ENCODE measurements at regions not wholly inside any gene's neighbourhood (a gene's known extent, or its start where the extent isn't known, plus 50 kb on each side); places are given as distances from the start of the nearest gene placed in this dataset.

DNA sequence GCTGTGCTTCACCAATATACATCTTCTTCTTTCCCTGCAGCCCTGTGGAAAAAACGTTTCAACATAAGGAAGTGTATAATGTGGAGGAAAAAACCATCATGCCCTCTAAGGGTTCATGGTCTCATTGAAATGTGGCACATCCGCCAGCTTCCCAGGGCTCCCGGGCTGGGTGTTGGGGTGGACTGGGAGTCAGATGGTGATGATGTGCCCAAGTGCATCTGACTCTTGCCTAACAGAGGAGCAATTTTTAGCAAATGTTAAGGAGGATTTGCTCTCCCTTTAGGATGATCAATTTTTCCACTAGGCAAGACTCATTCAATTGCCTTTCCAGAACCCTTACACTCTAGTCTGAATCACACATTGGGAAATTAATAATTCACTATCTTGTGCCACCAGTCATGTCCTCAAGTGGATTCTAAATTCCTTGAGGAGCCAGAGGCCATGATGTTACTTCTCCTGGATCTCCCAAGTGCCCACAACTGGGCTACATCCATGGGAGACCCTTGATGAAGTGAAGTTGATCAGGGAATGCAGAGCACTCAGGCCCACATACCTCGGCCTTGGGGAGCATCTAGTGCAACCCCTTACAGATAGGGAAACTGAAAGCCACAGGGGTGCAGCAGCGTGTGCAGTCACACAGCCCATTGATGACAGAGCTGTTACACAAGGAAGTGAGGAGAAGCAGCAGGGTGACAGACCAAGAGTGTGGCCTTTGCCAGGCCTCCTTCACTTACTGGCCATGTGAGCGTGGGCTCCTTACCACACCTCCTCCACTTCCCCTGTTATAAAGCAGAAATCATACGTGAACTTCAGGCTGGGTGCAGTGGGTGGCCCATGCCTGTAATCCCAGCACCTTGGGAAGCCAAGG lies 100.0 kb upstream of the SLC44A3 start:
- H3K4me1 Mint-ChIP-seq (ENCODE audit: low read depth, unreplicated experiment) = peaks cover 12% of the 10 kb centered on the region
- H3K9me3 Mint-ChIP-seq (ENCODE audit: unreplicated experiment) = peaks cover 2% of the 10 kb centered on the region
- H3K9me3 ChIP-seq (ENCODE audit: insufficient read depth, low read depth, low read length) = no peaks in the 10 kb centered on the region
- FAIRE-seq (no peak), DNase-seq (ENCODE audit: low read depth) (no peak)
- peaks cover 4% of the 10 kb centered on the region for H3K36me3 Mint-ChIP-seq (ENCODE audit: low read depth, unreplicated experiment)
- H3K4me1 ChIP-seq (ENCODE audit: insufficient read depth, low read length) = no peaks in the 10 kb centered on the region
- no peaks in the 10 kb centered on the region for H3K27me3 Mint-ChIP-seq (ENCODE audit: low read depth, unreplicated experiment)
- H3K27ac Mint-ChIP-seq (ENCODE audit: unreplicated experiment) = no peak overlapping the region
- TF ChIP-seq CTCF (IDR thresholded peaks at IDR 0.05; ENCODE audit: insufficient read depth, low read depth, low read length) = no peak
- no peak for TF ChIP-seq EZH2 (IDR thresholded peaks at IDR 0.05; ENCODE audit: insufficient read depth, low read length)
- no peaks in the 10 kb centered on the region for H3K79me2 ChIP-seq (ENCODE audit: insufficient read depth, low read length)
- H3K27me3 ChIP-seq (ENCODE audit: insufficient read depth, low read length) = no peaks in the 10 kb centered on the region
- H3K4me2 ChIP-seq (ENCODE audit: low read length) = no peak overlapping the region
- no peak overlapping the region for H3K4me3 Mint-ChIP-seq (ENCODE audit: unreplicated experiment)
- H2AFZ ChIP-seq (ENCODE audit: low read depth, low read length) = no peak overlapping the region
- H3K27ac ChIP-seq (ENCODE audit: low read depth, low read length) = no peak overlapping the region
- H3K4me3 ChIP-seq (ENCODE audit: insufficient read depth, low read depth, low read length) = no peak overlapping the region
- H4K20me1 ChIP-seq (ENCODE audit: insufficient read depth, low read length) = no peaks in the 10 kb centered on the region
- no peaks in the 10 kb centered on the region for H3K36me3 ChIP-seq (ENCODE audit: insufficient read depth, low read length)
- no peak overlapping the region for H3K9ac ChIP-seq (ENCODE audit: low read length)

DNA sequence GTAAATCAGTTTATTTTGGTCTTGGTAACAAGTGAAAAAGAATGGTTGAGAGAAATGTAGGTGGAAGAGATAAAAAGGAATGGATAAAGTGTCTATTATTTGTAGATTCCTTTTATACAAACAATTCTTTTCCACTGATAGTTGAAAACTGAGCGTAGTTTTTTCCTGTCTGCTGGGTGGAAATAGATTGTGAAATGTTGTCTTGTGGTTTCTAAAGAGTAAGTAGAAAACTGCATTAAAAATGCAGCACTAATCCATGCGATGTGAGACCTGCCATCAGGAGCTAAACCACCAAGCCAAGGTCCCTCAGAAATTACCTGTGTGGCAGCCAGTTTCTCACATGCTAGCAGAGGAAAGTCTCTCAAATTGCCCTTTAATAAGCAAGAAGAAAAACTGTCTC lies 103.2 kb upstream of the SLC44A3 start:
- Mint-ChIP-seq H3K36me3 (ENCODE audit: low read depth, unreplicated experiment) (peaks cover 2% of the 10 kb centered on the region), H3K4me3 (ENCODE audit: unreplicated experiment) (no peak overlapping the region), H3K9me3 (ENCODE audit: unreplicated experiment) (peaks cover 2% of the 10 kb centered on the region), H3K27ac (ENCODE audit: unreplicated experiment) (no peak overlapping the region), H3K4me1 (ENCODE audit: low read depth, unreplicated experiment) (peaks cover 22% of the 10 kb centered on the region), H3K27me3 (ENCODE audit: low read depth, unreplicated experiment) (no peaks in the 10 kb centered on the region)
- no peak overlapping the region for H3K9ac ChIP-seq (ENCODE audit: low read length)
- H3K27me3 ChIP-seq (ENCODE audit: insufficient read depth, low read length) = no peaks in the 10 kb centered on the region
- H3K79me2 ChIP-seq (ENCODE audit: insufficient read depth, low read length) = no peaks in the 10 kb centered on the region
- no peak for DNase-seq (ENCODE audit: low read depth)
- FAIRE-seq = no peak
- no peak overlapping the region for H3K4me2 ChIP-seq (ENCODE audit: low read length)
- no peaks in the 10 kb centered on the region for H3K9me3 ChIP-seq (ENCODE audit: insufficient read depth, low read depth, low read length)
- no peaks in the 10 kb centered on the region for H4K20me1 ChIP-seq (ENCODE audit: insufficient read depth, low read length)
- H3K4me1 ChIP-seq (ENCODE audit: insufficient read depth, low read length) = peaks cover 16% of the 10 kb centered on the region
- H2AFZ ChIP-seq (ENCODE audit: low read depth, low read length) = no peak overlapping the region
- H3K27ac ChIP-seq (ENCODE audit: low read depth, low read length) = no peak overlapping the region
- H3K4me3 ChIP-seq (ENCODE audit: insufficient read depth, low read depth, low read length) = no peak overlapping the region
- TF ChIP-seq CTCF (IDR thresholded peaks at IDR 0.05; ENCODE audit: insufficient read depth, low read depth, low read length) = no peak
- TF ChIP-seq EZH2 (IDR thresholded peaks at IDR 0.05; ENCODE audit: insufficient read depth, low read length) = no peak
- H3K36me3 ChIP-seq (ENCODE audit: insufficient read depth, low read length) = no peaks in the 10 kb centered on the region

GRCh38 chr1:94715321-94715720 lies 104.8 kb upstream of the SLC44A3 start:
- no peaks in the 10 kb centered on the region for H3K79me2 ChIP-seq (ENCODE audit: insufficient read depth, low read length)
- no peaks in the 10 kb centered on the region for H3K27me3 Mint-ChIP-seq (ENCODE audit: low read depth, unreplicated experiment)
- no peaks in the 10 kb centered on the region for H3K36me3 ChIP-seq (ENCODE audit: insufficient read depth, low read length)
- H2AFZ ChIP-seq (ENCODE audit: low read depth, low read length) = no peak overlapping the region
- H4K20me1 ChIP-seq (ENCODE audit: insufficient read depth, low read length) = no peaks in the 10 kb centered on the region
- DNase-seq (ENCODE audit: low read depth) (no peak), FAIRE-seq (no peak)
- H3K27ac Mint-ChIP-seq (ENCODE audit: unreplicated experiment) = no peak overlapping the region
- H3K36me3 Mint-ChIP-seq (ENCODE audit: low read depth, unreplicated experiment) = peaks cover 2% of the 10 kb centered on the region
- TF ChIP-seq CTCF (IDR thresholded peaks at IDR 0.05; ENCODE audit: insufficient read depth, low read depth, low read length) (no peak), EZH2 (IDR thresholded peaks at IDR 0.05; ENCODE audit: insufficient read depth, low read length) (no peak)
- no peaks in the 10 kb centered on the region for H3K9me3 ChIP-seq (ENCODE audit: insufficient read depth, low read depth, low read length)
- H3K4me2 ChIP-seq (ENCODE audit: low read length) = no peak overlapping the region
- peaks cover 21% of the 10 kb centered on the region for H3K4me1 Mint-ChIP-seq (ENCODE audit: low read depth, unreplicated experiment)
- no peak overlapping the region for H3K4me3 ChIP-seq (ENCODE audit: insufficient read depth, low read depth, low read length)
- H3K27ac ChIP-seq (ENCODE audit: low read depth, low read length) = no peak overlapping the region
- H3K9me3 Mint-ChIP-seq (ENCODE audit: unreplicated experiment) = peaks cover 2% of the 10 kb centered on the region
- H3K4me3 Mint-ChIP-seq (ENCODE audit: unreplicated experiment) = no peak overlapping the region
- peaks cover 23% of the 10 kb centered on the region for H3K4me1 ChIP-seq (ENCODE audit: insufficient read depth, low read length)
- H3K27me3 ChIP-seq (ENCODE audit: insufficient read depth, low read length) = no peaks in the 10 kb centered on the region
- no peak overlapping the region for H3K9ac ChIP-seq (ENCODE audit: low read length)
